ENCODE measurements at regions not wholly inside any gene's neighbourhood (a gene's known extent, or its start where the extent isn't known, plus 50 kb on each side); places are given as distances from the start of the nearest gene placed in this dataset.

GRCh38 chr1:219778793-219779369 is 149.5 kb downstream of the SLC30A10 start:
- no TSS peak for BruUV-seq (replicated peaks)
- no peak for ATAC-seq
- no peak for FAIRE-seq
- no peak for TF ChIP-seq SNAI1 (CRISPR knock-in tag; IDR thresholded peaks at IDR 0.05; ENCODE audit: borderline replicate concordance)
- TF ChIP-seq KLF16 (CRISPR knock-in tag; IDR thresholded peaks at IDR 0.05) = no peak
- no peak for TF ChIP-seq RBAK (CRISPR knock-in tag; IDR thresholded peaks at IDR 0.05)
- no peak for TF ChIP-seq ZNF280D (CRISPR knock-in tag; IDR thresholded peaks at IDR 0.05)
- TF ChIP-seq ZBTB40 (IDR thresholded peaks at IDR 0.05) = no peak
- no peak for TF ChIP-seq ZBTB40 (CRISPR knock-in tag; IDR thresholded peaks at IDR 0.05)
- no peak for TF ChIP-seq MXD4 (CRISPR knock-in tag; IDR thresholded peaks at IDR 0.05)
- TF ChIP-seq ZNF619 (CRISPR knock-in tag; IDR thresholded peaks at IDR 0.05) = no peak
- no peak for TF ChIP-seq HDAC1 (CRISPR knock-in tag; IDR thresholded peaks at IDR 0.05)
- no peak for TF ChIP-seq KDM2A (CRISPR knock-in tag; IDR thresholded peaks at IDR 0.05; ENCODE audit: borderline replicate concordance, low read depth)
- TF ChIP-seq TFAP4 (IDR thresholded peaks at IDR 0.05; ENCODE audit: borderline replicate concordance, low read depth) = no peak
- no peaks in the 10 kb centered on the region for H3K4me1 ChIP-seq (ENCODE audit: insufficient read depth, low read length)
- ChIA-PET POLR2A (no interaction called here), CTCF (ENCODE audit: low intra/inter-chr PET ratio, low total read pairs) (no interaction called here)
- no peak overlapping the region for H3K4me2 ChIP-seq (ENCODE audit: low read depth, low read length)
- intact Hi-C loops (cut with micrococcal nuclease; ENCODE audit: unreplicated experiment) = no loop called here
- no peak overlapping the region for H2AFZ ChIP-seq (ENCODE audit: low read length)
- WGBS (ENCODE audit: low lambda C conversion rate) = 26% methylated on average over 4 of the region's 4 CpGs
- no peaks in the 10 kb centered on the region for H3K9me3 ChIP-seq (ENCODE audit: low read length)
- no peak overlapping the region for H3K27ac ChIP-seq (ENCODE audit: extremely low read length, insufficient read depth, low read length)
- H3K79me2 ChIP-seq (ENCODE audit: insufficient read depth, low read length) = no peaks in the 10 kb centered on the region
- H3K27me3 ChIP-seq (ENCODE audit: control insufficient read depth in 1 of 2, insufficient read depth in 2 of 2, low read length in 2 of 2) = no peaks in the 10 kb centered on the region
- no peak for DNase-seq (ENCODE audit: low spot score)
- H4K20me1 ChIP-seq (ENCODE audit: insufficient read depth, low read length) = no peaks in the 10 kb centered on the region
- no peak overlapping the region for H3K4me3 ChIP-seq (replicated peaks in 1 of 3; ENCODE audit: insufficient read depth in 1 of 3, low read depth in 2 of 3, low read length in 3 of 3)
- no peak overlapping the region for H3K9ac ChIP-seq (ENCODE audit: insufficient read depth, low read depth, low read length)
- H3K36me3 ChIP-seq (replicated peaks in 1 of 2; ENCODE audit: control insufficient read depth in 1 of 2, insufficient read depth in 2 of 2, low read length in 2 of 2) = no peaks in the 10 kb centered on the region
- in situ Hi-C loops (cut with HindIII; ENCODE audit: extremely low pct_ligation_motif_present, low pct_unique_long_range_greater_than_20kb) = no loop called here

Measured in HepG2 (cell line).